OCI-LY1 (cell line): ENCODE measurements at regions not wholly inside any gene's neighbourhood (a gene's known extent, or its start where the extent isn't known, plus 50 kb on each side); places are given as distances from the start of the nearest gene placed in this dataset.
A peak's percentile ranks its signal among the peaks of the same experiment; 100 is the strongest.

Experiments
- H2AFZ ChIP-seq: fragments of 200-600 bp; sonication (generic), shearing (Covaris generic); 2 replicates; pipeline ENCODE4 v1.6.0; 2014; ENCODE audit warnings: antibody characterized with exemption, mild to moderate bottlenecking, low read length
- H3F3A ChIP-seq: fragments of 200-600 bp; sonication (generic), shearing (Covaris generic); 2 replicates; pipeline ENCODE4 v1.6.0; 2014; ENCODE audit warnings: mild to moderate bottlenecking, antibody characterized with exemption, low read length, moderate library complexity; ENCODE audit not compliant: insufficient read depth
- H3K27ac ChIP-seq: fragments of 200-600 bp; sonication (generic); 2 replicates; pipeline ENCODE4 v1.5.1; 2014; ENCODE audit warnings: low read length, mixed run types, mild to moderate bottlenecking, low read depth; ENCODE audit not compliant: poor library complexity, severe bottlenecking
- H3K27me3 ChIP-seq: fragments of 200-600 bp; sonication (generic); 2 replicates; pipeline ENCODE4 v1.6.0; 2014; ENCODE audit warnings: antibody characterized with exemption, mild to moderate bottlenecking, low read length, moderate library complexity; ENCODE audit not compliant: insufficient read depth
- H3K36me3 ChIP-seq: fragments of 200-600 bp; sonication (generic); 2 replicates; pipeline ENCODE4 v1.6.1; 2014; ENCODE audit warnings: mild to moderate bottlenecking, antibody characterized with exemption, low read length, moderate library complexity, mixed read lengths; ENCODE audit not compliant: insufficient read depth
- H3K4me1 ChIP-seq: fragments of 200-600 bp; sonication (generic); 2 replicates; pipeline ENCODE4 v1.5.1; 2014; ENCODE audit warnings: mild to moderate bottlenecking, low read length, moderate library complexity; ENCODE audit not compliant: insufficient read depth, severe bottlenecking
- H3K4me2 ChIP-seq: fragments of 200-600 bp; sonication (generic), shearing (Covaris generic); 2 replicates; pipeline ENCODE4 v1.6.1; 2014; ENCODE audit warnings: low read length
- H3K4me3 ChIP-seq: fragments of 200-600 bp; sonication (generic); 2 replicates; pipeline ENCODE4 v1.5.1; 2014; ENCODE audit warnings: low read length, low read depth, mild to moderate bottlenecking, mixed read lengths; ENCODE audit not compliant: poor library complexity, severe bottlenecking
- H3K79me2 ChIP-seq: fragments of 200-600 bp; shearing (Covaris generic); 2 replicates; pipeline ENCODE4 v1.6.1; 2016; ENCODE audit warnings: mixed run types, low read length, mixed read lengths; ENCODE audit not compliant: insufficient read depth
- H3K9ac ChIP-seq: fragments of 200-600 bp; sonication (generic), shearing (Covaris generic); 2 replicates; pipeline ENCODE4 v1.6.1; 2014; ENCODE audit warnings: mild to moderate bottlenecking, low read length, mixed read lengths
- H3K9me2 ChIP-seq: fragments of 200-600 bp; sonication (generic), shearing (Covaris generic); 2 replicates; pipeline ENCODE4 v1.6.1; 2014; ENCODE audit warnings: low read depth, mild to moderate bottlenecking, low read length, mixed read lengths
- H3K9me3 ChIP-seq: fragments of 200-600 bp; shearing (Covaris generic); 2 replicates; pipeline ENCODE4 v1.6.1; 2014; ENCODE audit warnings: low read length, mixed read lengths
- H4K20me1 ChIP-seq: fragments of 200-600 bp; sonication (generic), shearing (Covaris generic); 2 replicates; pipeline ENCODE4 v1.6.0; 2016; ENCODE audit warnings: mild to moderate bottlenecking, low read length; ENCODE audit not compliant: insufficient read depth
- CTCF ChIP-seq: fragments of 200-600 bp; sonication (generic), shearing (Covaris generic); IDR thresholded peaks from 2 replicates; pipeline ENCODE4 v1.5.1; 2017; ENCODE audit warnings: mild to moderate bottlenecking, antibody characterized with exemption, low read length, moderate library complexity, mixed read lengths
- EZH2 ChIP-seq: fragments of 200-600 bp; sonication (generic), shearing (Covaris generic); IDR thresholded peaks from 2 replicates; pipeline ENCODE4 v1.8.0; 2017; ENCODE audit warnings: borderline replicate concordance, mixed run types, mild to moderate bottlenecking, antibody characterized with exemption, low read length, moderate library complexity, mixed read lengths

GRCh38 chr14:86310611-86311010 is 780.7 kb downstream of the FLRT2 start:
- no peak for TF ChIP-seq EZH2
- TF ChIP-seq CTCF, result no peak
- Histone ChIP-seq H3K4me1 (no peaks in the 10 kb centered on the region), H3K36me3 (no peaks in the 10 kb centered on the region), H4K20me1 (no peaks in the 10 kb centered on the region), H3K9ac (no peak overlapping the region), H3K9me3 (no peaks in the 10 kb centered on the region), H2AFZ (no peak overlapping the region), H3K27ac (no peak overlapping the region), H3K9me2 (no peaks in the 10 kb centered on the region), H3K4me2 (no peak overlapping the region), H3K27me3 (no peaks in the 10 kb centered on the region), H3F3A (no peaks in the 10 kb centered on the region), H3K79me2 (no peaks in the 10 kb centered on the region), H3K4me3 (no peak overlapping the region)

DNA sequence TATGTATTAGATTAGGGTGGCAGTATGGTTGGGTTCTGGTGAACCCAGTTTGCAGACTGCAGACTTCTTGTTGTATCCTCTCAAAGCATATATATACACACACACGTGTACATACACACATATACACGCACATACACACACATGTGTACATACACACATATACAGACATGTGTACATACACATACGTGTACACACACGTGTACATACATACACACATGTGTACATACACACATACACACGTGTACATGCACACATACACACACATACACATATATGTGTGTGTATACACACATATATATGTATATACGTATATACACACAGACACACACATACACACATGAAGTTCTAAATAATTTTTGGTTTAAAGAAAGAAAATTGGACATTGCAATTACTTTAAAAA is 780.2 kb downstream of the FLRT2 start:
- H3K36me3 ChIP-seq, result no peaks in the 10 kb centered on the region
- H3K9me2 ChIP-seq, result no peaks in the 10 kb centered on the region
- no peak overlapping the region for H3K4me3 ChIP-seq
- no peak overlapping the region for H3K4me2 ChIP-seq
- H3K27ac ChIP-seq, result no peak overlapping the region
- no peak overlapping the region for H3K9ac ChIP-seq
- no peaks in the 10 kb centered on the region for H3K79me2 ChIP-seq
- no peaks in the 10 kb centered on the region for H3K27me3 ChIP-seq
- peaks cover under 1% of the 10 kb centered on the region for H3K4me1 ChIP-seq
- no peak overlapping the region for H2AFZ ChIP-seq
- no peaks in the 10 kb centered on the region for H3K9me3 ChIP-seq
- H4K20me1 ChIP-seq, result no peaks in the 10 kb centered on the region
- no peaks in the 10 kb centered on the region for H3F3A ChIP-seq
- no peak for TF ChIP-seq EZH2
- TF ChIP-seq CTCF, result no peak

DNA sequence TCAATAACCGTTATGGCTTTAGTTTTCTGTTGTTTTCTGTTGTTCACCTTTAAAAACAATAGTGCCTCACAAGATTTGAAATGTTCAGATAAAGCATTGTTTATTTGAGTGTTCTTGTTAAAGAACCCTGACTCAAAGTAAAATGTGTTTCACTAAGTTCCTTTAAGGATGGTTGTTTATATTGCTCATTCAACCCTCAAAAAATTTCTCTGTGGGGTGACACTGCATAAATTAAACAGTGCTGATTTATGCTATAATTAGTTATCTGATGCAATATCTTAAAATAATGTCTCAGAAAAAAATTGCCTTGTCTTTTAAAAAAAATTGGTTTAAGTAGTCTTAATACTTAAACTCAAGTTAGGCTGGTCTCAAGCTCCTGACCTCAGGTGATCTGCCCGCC is 775.1 kb downstream of the FLRT2 start:
- H3K79me2 ChIP-seq, result no peaks in the 10 kb centered on the region
- no peak overlapping the region for H3K4me2 ChIP-seq
- no peaks in the 10 kb centered on the region for H3K9me2 ChIP-seq
- H2AFZ ChIP-seq, result 0 out of 2 replicates have a peak overlapping the region, but pooled peaks have one; percentile 55
- no peaks in the 10 kb centered on the region for H3K9me3 ChIP-seq
- no peaks in the 10 kb centered on the region for H4K20me1 ChIP-seq
- H3K9ac ChIP-seq, result no peak overlapping the region
- no peaks in the 10 kb centered on the region for H3K27me3 ChIP-seq
- H3K4me3 ChIP-seq, result no peak overlapping the region
- no peaks in the 10 kb centered on the region for H3F3A ChIP-seq
- TF ChIP-seq EZH2, result no peak
- TF ChIP-seq CTCF, result no peak
- H3K36me3 ChIP-seq, result no peaks in the 10 kb centered on the region
- H3K27ac ChIP-seq, result peak overlapping the region; percentile 11
- H3K4me1 ChIP-seq, result peaks cover 50% of the 10 kb centered on the region
